OCI-M2 (cell line): ENCODE measurements at regions not wholly inside any gene's neighbourhood (a gene's known extent, or its start where the extent isn't known, plus 50 kb on each side); places are given as distances from the start of the nearest gene placed in this dataset.
"Not testable (repeated sequence)": the region's sequence is repeated elsewhere in the genome, so short reads cannot be mapped to it uniquely, and the experiment has no call there.

Experiments used
- DNase-seq: peaks from one replicate; lab custom pipeline; 2025; ENCODE audit not compliant: unreplicated experiment; lab: John Stamatoyannopoulos, UW

DNA sequence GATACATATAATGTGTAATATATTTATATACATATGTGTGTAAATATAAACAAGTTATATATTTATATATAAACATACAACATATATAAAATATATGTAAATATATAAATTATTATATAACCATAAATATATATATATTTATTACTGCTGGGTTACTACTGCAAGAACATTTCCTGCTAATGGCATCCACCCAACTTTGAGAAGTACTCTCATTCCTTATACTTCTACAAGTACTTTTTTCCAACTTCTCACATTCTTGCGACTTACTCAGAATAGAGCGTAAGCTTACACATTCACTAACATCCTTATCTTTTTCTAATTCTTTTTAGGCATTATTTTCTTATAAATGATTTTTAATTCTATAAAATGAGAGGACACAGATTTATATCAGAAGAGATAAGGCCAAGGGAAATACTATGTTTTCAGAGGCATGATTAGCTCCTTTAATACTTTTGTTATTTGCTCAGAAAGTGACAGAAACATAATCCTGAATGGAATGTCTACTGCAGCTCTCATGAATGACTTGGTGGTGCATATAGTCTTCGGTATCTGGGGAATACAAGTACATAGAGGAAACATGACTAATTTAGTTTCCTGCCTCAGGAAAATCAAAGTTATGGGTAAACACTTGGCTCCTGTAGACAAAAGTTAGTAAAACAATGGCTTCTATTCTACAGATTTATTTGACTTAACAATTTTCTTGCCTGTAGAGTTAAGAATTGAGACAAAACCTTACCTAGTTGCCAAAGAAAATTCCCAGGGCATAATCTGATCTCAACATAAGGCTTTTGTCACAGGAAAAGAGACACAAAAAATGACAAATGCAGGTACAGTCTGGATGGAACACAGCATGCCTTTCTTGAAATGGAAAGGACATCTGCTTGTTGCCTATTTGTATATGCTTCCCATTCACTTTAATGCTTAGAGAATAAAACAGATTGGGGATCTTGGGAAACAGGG is 453.9 kb downstream of the SQOR start:
- DNase-seq, result no peak

DNA sequence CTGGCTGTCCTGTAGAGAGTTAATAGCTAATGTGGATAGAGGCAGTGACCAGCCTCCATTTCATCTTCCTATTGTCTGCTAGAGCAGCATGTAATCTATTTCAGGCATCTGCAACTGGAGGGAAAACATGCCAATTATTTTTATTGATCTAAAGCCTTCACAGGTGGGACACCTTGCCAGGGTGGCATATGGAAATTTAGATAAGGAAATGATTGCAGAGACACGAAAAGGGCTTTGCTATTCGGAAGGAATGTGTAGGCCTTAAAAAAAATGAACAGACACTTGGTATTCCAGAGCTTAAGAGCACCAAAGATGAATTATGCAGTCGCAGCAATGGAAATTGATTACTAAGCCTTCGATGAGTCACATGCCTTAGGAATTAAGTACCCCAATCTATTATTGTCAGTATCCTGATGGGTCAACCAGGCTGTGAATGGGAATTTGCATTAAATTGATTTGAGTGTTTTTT is 454.7 kb downstream of the SQOR start:
- DNase-seq, result no peak

DNA sequence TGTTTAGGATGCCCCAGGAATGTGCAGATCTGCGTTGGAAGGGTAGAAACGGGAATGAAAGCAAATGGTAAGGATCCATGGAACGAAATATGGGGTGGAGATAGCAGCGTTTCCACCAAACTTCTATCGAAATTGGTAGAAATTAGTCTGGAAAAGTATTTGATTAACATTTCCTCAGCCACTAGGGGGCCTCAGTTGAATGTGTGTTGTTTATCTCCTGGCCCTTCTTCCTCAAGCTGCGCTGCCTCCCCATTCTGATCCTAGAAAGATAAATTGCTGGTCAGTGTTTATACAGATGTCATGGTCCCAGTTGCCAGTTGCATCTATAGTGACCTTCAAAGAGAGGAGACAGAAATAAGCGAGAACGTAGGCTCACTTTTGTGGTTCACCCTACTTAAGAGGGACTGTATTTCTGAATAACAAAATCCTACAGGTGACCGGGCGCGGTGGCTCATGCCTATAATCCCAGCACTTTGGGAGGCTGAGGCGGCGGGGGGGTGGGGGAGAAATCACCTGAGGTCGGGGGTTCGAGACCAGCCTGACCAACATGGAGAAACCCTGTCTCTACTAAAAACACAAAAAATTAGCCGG is 457.1 kb downstream of the SQOR start:
- DNase-seq, result no peak

DNA sequence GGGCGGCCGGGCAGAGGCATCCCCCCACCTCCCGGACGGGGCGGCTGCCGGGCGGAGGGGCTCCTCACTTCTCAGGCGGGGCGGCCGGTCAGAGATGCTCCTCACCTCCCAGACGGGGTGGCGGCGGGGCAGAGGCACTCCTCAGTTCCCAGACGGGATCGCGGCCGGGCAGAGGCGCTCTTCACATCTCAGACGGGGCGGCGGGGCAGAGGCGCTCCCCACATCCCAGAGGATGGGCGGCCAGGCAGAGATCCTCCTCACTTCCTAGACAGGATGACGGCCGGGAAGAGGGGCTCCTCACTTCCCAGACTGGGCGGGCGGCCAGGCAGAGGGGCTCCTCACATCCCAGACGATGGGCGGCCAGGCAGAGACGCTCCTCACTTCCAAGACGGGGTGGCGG is 463.2 kb downstream of the SQOR start:
- not testable (repeated sequence) for DNase-seq

DNA sequence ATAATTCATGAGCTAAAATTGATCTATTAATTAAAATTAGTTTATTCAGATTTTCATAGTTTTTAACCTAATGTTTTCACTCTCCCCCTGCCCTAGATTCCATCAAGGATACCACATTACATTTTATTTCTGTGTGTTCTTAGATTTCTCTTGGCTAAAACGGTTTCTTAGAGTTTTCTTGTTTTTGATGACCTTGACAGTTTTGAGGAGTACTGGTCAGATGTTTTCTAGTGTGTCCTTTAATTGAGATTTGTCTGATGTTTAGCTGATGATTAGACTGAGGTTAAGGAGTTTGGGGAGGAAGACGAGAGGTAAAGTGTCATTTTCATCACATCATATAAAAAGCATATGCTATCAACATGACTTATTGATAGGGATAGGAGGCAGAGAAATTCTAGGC is 475.9 kb downstream of the SQOR start:
- no peak for DNase-seq

DNA sequence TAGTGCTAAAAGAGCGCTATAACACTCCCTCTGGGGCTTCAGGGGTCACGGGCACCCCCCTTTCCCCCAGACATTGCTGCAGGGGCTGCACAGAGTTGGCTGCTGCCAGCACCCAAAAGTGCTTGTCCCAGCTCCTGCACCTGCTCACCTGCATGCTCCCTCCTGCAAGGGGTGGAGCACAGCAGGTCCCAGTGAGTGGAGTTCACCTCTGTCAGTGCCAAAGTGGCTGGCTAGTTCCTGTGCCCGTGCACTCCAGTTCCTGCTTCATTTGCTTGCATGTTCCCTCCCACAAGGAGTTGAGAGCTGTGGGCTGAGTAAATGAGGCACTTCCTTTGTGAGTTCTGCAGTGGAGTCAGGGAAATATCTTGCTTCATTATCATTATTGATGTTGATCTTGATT is 476.9 kb downstream of the SQOR start:
- DNase-seq, result no peak

DNA sequence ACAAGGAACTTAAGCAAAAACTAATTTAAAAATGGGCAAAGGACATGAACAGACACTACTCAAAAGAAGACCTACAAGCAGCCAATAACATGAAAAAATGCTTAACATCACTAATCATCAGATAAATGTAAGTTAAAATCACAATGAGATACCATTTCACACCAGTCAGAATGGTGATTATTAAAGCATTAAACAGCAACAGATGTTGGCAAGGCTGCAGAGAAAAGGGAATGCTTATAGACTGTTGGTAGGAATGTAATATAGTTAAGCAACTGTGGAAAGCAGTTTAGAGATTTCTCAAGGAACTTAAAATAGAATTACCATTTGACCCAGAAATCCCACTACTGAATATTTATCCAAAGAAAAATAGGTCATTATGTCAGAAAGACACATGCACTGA is 482.2 kb downstream of the SQOR start:
- DNase-seq, result no peak

DNA sequence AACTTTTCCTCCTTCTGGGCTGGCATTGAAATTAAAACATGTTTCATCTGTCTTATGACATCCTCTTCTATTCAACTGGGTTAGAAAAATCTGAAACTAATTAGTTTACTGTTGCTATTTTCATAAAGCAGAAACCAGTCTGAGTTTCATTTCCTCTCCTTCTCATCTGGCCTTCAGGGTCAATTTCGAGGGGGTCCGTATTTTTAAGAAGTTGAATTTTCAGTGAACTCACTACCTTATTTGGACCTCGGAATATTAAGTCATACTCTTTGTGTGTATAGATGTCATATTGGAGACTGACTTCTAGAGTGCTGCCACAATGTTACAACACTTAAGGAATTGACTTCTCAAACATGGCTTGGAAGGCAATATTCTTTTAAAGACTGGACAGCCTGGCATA is 485.9 kb downstream of the SQOR start:
- no peak for DNase-seq

DNA sequence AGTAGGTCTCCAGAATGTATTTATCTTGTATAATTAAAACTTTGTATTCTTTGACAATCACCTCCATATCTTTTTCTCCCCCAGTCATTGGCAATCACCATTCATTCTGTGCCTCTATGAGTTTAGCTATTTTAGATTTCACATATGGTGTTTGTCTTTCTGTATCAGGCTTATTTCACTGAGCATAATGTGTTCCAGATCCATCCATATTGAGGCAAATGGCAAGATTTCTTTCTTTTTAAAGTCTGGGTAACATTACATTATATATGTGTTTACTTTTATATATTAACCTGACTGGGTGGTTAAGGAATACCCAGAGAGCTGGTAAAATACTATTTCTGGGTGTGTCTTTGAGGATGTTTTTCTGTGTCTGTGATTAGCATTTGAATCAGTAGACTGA is 486.6 kb downstream of the SQOR start:
- DNase-seq, result no peak

DNA sequence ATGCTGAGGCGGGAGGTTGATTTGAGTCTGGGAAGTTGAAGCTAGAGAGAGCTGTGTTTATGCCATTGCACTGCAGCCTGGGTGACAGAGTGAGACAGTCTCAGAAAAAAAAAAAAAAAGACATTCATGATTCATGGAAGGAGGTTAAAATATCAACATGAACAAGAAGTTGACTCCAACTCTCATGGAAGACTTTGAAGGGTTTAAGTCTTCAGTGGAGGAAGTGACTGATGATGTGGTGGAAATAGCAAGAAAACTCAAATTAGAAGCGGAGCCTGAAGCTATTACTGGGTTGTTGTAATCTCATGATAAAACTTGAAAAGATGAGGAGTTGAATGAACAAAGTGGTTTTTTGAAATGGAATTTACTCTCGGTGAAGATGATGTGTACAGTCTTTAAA is 491.8 kb downstream of the SQOR start:
- DNase-seq, result no peak

DNA sequence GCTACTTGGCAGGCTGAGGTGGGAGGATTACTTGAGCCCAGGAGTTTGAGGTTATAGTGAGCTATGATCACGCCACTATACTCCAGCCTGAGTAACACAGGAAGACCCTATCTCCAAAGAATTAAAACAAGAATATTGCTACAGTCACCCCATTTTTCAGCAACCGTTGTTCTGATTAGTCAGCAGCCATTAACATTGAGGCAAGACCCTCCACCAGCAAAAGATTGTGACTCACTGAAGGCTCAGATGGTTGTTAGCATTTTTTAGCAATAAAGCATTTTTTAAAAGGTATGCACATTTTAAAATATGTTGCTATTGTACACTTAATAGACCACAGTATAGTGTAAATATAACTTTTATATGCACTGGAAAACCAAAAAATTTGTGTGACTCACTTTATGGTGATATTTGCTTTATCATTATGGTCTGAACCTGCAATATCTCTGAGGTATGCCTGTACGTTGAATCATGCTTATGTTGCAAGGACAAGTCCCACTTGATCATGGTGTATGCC is 492.6 kb downstream of the SQOR start:
- no peak for DNase-seq

DNA sequence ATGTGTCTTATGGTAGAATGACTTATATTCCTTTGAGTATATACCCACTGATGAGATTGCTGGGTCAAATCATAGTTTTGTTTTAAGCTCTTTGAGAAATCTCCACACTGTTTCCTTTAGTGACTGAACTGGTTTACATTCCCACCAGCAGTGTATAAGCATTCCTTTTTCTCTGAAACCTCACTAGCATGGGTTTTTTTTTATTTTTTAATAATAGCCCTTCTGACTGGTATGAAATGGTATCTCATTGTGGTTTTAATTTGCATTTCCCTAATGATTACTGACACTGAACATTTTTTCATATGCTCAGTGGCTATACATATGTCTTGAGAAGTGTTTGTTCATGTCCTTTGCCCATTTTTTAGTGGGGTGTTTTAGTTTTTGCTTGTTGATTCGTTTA is 494.3 kb downstream of the SQOR start:
- DNase-seq, result no peak

DNA sequence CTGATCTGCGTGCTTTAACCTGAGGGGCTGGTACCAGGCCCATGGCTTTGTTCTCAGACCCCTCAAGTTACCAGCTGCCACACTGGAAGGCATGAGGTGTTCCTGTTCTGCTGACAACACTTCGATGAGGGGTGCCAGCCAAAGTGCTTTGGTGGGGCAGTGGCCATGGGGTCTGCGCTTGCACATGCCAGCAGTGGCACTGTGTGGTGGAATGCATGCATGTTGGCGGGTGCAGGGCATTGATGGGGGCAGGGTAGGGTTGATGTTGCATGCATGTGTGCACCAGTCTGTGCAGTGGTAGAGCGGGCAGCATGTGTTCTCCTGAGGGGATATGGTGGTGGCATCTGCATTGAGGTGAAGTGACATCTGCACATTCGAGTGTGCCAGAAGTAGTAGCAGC is 497.0 kb downstream of the SQOR start:
- no peak for DNase-seq

DNA sequence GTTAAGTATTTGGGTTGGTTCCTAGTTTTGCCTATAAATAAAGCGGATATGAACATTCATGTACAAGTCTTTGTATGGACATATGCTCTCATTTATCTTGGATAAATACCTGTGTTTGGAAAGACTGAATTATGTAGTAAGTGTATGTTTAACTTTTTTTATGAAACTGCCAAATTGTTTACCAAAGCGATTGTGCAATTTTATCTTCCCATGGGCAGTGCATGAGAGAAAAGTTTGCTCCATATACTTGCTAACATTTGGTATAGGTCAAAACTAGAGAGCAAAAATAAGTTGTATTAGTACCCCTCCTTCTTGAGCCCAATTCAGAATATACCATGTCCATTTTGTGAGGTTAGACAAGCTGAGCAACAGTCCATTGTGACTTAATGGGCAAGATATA is 502.6 kb downstream of the SQOR start:
- DNase-seq, result no peak

DNA sequence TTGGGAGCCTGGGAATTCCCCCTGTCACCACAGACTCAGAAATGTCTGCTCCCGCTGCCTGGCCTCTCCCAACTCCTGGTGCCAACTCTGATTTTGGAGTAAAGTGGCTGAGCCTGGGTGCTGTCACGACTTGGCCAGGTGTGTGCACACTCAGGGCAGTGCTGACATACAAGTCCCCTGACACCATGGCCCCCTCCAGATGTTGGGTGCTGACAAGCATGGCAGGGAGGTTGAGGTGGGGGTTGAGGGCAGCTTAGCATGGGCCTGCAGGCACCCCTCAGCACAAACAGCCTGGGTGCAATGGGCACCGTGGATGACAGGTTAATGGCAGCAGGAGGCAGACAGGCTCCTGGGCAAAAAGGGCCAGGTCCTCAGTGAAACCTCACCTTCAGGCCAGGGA is 511.2 kb downstream of the SQOR start:
- DNase-seq, result no peak

DNA sequence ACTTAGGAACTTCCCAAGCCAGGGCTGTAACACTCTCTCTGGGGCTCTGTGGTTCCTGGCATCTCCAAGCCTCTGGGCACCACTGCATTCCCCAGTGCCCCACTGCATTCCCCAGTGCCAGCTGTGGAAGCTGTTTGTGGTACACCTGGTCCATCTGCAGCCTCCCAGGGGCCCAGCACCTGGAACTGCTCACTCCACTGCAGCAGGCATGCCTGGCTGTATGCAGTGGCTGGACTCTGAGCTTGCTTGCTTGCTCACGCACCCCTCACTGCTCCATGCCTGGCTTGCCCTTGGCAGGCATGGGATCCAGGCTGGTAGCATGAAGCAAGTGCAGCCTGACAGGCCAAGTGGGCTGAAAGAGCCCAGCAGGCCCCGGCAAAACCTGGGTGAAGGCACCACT is 512.1 kb downstream of the SQOR start:
- DNase-seq, result no peak

DNA sequence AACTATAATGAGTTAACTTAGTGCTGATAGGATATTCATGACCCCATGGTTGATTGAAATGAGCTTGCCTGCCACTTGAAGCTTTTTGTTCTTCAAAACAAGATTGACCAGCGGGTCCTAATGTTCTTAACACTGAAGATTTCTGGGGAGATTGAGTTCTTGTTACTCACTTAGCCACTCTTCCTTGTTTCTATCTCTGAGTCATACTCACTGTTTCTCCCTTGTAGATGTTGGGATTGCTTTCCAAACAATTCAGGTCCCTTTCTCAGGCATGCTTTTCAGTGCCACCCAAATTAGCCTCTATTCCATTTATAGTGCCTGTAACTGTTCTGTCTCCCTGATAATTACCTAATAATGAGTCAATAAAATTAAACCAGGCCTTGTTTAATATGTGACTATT is 517.0 kb downstream of the SQOR start:
- no peak for DNase-seq

DNA sequence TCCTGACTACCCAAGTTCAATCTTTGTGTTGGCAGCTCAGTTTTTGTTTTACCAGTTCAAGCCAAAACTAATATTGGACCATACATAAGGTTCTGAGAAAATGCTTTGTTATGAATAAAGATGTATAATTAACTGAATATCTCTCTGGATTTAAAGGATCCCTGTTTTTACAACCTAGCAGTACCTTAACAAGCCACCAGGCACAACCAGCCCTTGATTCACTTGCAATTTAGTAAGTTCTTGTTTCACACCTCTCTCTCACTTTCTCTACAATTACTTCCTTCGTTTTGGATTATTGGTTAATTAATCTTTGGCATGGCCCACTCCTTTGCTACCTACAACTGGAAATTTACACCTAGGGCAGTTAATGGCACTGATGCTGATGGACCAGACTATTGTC is 531.9 kb downstream of the SQOR start:
- DNase-seq, result no peak

DNA sequence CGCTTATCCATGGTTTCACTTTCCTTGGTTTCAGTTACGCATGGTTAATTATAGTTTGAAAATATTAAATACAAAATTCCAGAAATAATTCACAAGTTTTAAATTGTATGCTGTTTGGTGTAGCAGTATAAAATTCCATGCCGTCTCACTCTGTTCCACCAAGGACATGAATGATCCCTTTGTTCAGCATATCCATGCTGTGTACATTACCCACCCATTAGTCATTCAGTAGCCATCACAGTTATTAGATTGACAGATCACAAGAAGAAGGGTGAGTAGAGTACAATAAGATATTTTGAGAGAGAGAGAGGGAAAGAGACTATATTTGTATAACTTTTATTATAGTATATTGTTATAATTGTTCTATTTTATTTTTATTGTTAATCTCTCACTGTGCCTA is 535.5 kb downstream of the SQOR start:
- no peak for DNase-seq

DNA sequence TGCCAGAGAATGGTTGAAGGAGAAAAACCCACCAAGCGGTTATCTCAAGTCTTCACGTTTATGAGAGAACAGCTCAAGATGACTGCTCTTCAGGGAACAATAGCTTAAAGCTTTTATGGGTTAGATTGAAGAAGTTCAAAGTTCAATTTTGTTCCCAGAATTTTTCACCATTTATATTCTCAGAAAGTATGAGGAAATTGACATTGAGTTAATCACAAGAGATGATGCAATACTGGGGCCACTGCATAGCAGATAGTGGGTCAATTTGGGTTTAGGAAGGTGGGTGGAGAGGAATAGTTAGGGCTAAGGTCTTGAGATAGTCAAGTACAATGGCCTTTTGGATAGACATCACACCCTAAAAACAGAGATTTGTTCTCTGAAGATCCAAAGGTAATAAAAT is 539.3 kb downstream of the SQOR start:
- DNase-seq, result no peak

DNA sequence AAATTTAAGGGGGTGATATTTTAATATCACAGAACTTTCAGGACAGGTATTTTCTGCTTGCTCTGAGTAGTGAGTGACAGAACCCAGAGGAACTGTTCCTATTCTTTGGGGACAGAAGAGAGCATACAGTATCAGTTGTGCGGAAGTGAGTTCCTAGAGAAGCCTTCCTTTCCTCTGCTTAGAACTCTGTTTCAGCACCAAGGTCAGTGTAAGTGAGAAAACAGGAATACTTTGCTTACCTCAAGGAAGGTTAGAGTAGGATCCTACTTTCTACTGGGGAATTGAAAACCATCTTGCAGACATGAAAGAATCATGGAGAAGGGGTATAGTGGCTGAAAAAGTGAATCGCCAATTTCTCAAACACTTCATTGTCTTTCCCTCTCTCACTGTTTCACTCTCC is 542.4 kb downstream of the SQOR start:
- DNase-seq, result no peak

DNA sequence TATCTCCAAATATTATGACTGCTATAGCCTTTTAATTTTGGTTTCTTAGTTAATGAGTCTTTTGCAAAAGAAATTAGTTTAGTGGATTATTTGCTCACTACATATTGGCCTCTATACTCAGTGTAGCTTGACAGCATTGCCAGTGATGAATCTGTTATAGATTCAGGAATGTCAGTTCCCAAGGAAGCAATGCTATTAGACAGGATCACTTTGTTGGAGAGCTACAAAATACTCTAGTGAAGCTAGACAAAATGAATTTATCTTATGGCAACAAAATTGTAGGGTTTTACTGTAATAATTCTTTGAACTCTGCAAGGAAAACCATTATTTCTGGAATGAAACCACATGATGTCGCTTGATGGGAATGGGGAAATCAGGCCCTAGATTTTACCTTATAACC is 543.3 kb downstream of the SQOR start:
- DNase-seq, result no peak
